Body of pancreas (tissue), 4 donors: ENCODE measurements at regions not wholly inside any gene's neighbourhood (a gene's known extent, or its start where the extent isn't known, plus 50 kb on each side); places are given as distances from the start of the nearest gene placed in this dataset.

Source experiments
- CTCF ChIP-seq, 7 experiments: fragments of 450-650 bp in 4 of 7; fragments of 200-600 bp in 3 of 7; sonication (generic) in 3 of 7; IDR thresholded peaks; one replicate each; pipeline ENCODE4 v1.5.1; 2016 to 2019; ENCODE audit warnings: antibody characterized with exemption in 7 of 7
- POLR2A ChIP-seq, 3 donors: fragments of 450-650 bp; IDR thresholded peaks; one replicate each; pipeline ENCODE4 v1.6.1; 2016; ENCODE audit warnings: antibody characterized with exemption in 3 of 3, mild to moderate bottlenecking in 2 of 3

- TF ChIP-seq CTCF (IDR thresholded peaks at IDR 0.05) (no peak), POLR2A (IDR thresholded peaks at IDR 0.05) (no peak)
Observed at GRCh38 chr22:25368271-25368670, 148.8 kb downstream of the CRYBB2 start.
